Endothelial cell of umbilical vein (primary cell): ENCODE measurements at regions not wholly inside any gene's neighbourhood (a gene's known extent, or its start where the extent isn't known, plus 50 kb on each side); places are given as distances from the start of the nearest gene placed in this dataset.

Source experiments
- EZH2 ChIP-seq: IDR thresholded peaks from 2 replicates; pipeline ENCODE4 v1.6.1; 2012; ENCODE audit warnings: borderline replicate concordance, low read depth, mild to moderate bottlenecking, moderate library complexity, low read length, inconsistent platforms; ENCODE audit not compliant: severe bottlenecking
- FOS ChIP-seq: IDR thresholded peaks from 2 replicates; pipeline ENCODE4 v1.6.1; 2011; ENCODE audit warnings: mild to moderate bottlenecking, low read length, moderate library complexity, borderline replicate concordance; ENCODE audit not compliant: insufficient read depth
- GATA2 ChIP-seq: IDR thresholded peaks from 2 replicates; pipeline ENCODE4 v1.7.0; 2011; ENCODE audit warnings: low read depth, mild to moderate bottlenecking, moderate library complexity, mixed read lengths, low read length; ENCODE audit not compliant: insufficient read length, insufficient read depth
- JUN ChIP-seq: IDR thresholded peaks from 2 replicates; pipeline ENCODE4 v1.6.1; 2011; ENCODE audit warnings: borderline replicate concordance, low read depth; ENCODE audit not compliant: insufficient read length, insufficient read depth
- MYC ChIP-seq: IDR thresholded peaks from one replicate; pipeline ENCODE4 v1.6.1; 2011; ENCODE audit warnings: mild to moderate bottlenecking, low read depth, low read length
- POLR2A ChIP-seq: IDR thresholded peaks from 2 replicates; pipeline ENCODE4 v1.6.1; 2012; ENCODE audit warnings: low read depth, mild to moderate bottlenecking, control low read depth, low read length
- POLR2AphosphoS5 ChIP-seq: IDR thresholded peaks from 2 replicates; pipeline ENCODE4 v1.6.1; 2012; ENCODE audit warnings: low read depth, mild to moderate bottlenecking, control low read depth, low read length, moderate library complexity; ENCODE audit not compliant: insufficient read depth
- TF ChIP-seq, protein P1 (sequence below), 2 donors: IDR thresholded peaks; 1 replicate in 1 of 2; 2 replicates in 1 of 2; pipeline ENCODE4 v1.5.1; 2011; ENCODE audit warnings: low read length in 2 of 2, mild to moderate bottlenecking in 2 of 2, moderate library complexity in 2 of 2, control low read depth in 1 of 2, inconsistent platforms in 1 of 2, low read depth in 1 of 2; ENCODE audit not compliant: insufficient read depth in 1 of 2; ENCODE audit errors: extremely low read depth in 1 of 2
- TF ChIP-seq, protein P2 (sequence below): IDR thresholded peaks from 2 replicates; pipeline ENCODE4 v1.6.1; 2011; ENCODE audit not compliant: insufficient read depth, insufficient read length

DNA sequence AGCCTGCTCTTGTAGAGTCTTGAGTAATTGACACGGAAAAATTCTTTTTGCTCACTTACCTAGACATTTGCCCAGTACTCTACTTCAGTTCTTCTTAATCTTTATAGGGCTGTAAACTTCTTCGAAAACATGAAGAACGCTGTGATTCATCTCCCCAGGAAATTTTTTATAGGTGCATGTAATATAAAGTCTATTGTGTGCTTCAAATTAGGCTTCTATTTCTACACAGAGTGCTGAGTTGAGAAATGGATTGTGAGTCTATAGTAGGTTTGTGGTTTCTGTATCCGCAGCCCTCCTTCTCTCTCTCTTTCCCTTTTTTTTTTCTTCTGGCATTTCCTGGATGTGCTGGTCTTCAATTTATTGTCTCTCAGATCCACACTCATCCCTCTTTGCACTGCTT lies 183.3 kb upstream of the DCBLD2 start:
- TF ChIP-seq, protein P1, sequence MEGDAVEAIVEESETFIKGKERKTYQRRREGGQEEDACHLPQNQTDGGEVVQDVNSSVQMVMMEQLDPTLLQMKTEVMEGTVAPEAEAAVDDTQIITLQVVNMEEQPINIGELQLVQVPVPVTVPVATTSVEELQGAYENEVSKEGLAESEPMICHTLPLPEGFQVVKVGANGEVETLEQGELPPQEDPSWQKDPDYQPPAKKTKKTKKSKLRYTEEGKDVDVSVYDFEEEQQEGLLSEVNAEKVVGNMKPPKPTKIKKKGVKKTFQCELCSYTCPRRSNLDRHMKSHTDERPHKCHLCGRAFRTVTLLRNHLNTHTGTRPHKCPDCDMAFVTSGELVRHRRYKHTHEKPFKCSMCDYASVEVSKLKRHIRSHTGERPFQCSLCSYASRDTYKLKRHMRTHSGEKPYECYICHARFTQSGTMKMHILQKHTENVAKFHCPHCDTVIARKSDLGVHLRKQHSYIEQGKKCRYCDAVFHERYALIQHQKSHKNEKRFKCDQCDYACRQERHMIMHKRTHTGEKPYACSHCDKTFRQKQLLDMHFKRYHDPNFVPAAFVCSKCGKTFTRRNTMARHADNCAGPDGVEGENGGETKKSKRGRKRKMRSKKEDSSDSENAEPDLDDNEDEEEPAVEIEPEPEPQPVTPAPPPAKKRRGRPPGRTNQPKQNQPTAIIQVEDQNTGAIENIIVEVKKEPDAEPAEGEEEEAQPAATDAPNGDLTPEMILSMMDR (IDR thresholded peaks at IDR 0.05; ENCODE audit: extremely low read depth in 1 of 2, insufficient read depth in 1 of 2, low read depth in 1 of 2, low read length in 2 of 2), result no peak
- no peak for TF ChIP-seq POLR2A
- no peak for TF ChIP-seq POLR2AphosphoS5
- no peak for TF ChIP-seq EZH2
- TF ChIP-seq, protein P2, sequence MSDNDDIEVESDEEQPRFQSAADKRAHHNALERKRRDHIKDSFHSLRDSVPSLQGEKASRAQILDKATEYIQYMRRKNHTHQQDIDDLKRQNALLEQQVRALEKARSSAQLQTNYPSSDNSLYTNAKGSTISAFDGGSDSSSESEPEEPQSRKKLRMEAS, result no peak
- no peak for TF ChIP-seq MYC
- TF ChIP-seq JUN, result no peak
- TF ChIP-seq FOS, result no peak
- no peak for TF ChIP-seq GATA2
